ENCODE measurements at regions not wholly inside any gene's neighbourhood (a gene's known extent, or its start where the extent isn't known, plus 50 kb on each side); places are given as distances from the start of the nearest gene placed in this dataset.

DNA sequence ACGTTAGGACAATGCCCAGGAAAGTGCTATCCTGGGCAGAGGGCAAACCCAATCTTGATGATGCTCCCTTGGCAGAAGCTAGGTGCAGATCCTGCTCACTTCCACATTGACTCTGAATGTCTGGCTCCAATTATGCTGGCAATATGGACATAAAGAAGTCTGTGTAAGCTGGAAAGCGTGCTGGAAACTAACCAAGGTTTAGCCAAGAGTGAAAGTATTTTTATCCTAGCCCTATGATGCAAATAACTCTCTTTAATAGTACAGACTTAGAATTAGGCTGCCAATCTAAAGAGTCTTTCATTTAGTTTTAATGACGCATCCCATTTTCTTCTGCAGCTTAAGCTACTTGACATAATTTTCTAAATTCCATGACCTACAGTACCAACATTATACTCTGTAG lies 571.8 kb downstream of the TUSC7 start:
- Mint-ChIP-seq H3K4me1 (peaks cover 11% of the 10 kb centered on the region), H3K4me3 (no peak overlapping the region), H3K27ac (no peak overlapping the region), H3K9me3 (no peaks in the 10 kb centered on the region), H3K36me3 (ENCODE audit: low read depth) (no peaks in the 10 kb centered on the region), H3K27me3 (ENCODE audit: insufficient read depth) (no peaks in the 10 kb centered on the region)
- TF ChIP-seq, protein P1, sequence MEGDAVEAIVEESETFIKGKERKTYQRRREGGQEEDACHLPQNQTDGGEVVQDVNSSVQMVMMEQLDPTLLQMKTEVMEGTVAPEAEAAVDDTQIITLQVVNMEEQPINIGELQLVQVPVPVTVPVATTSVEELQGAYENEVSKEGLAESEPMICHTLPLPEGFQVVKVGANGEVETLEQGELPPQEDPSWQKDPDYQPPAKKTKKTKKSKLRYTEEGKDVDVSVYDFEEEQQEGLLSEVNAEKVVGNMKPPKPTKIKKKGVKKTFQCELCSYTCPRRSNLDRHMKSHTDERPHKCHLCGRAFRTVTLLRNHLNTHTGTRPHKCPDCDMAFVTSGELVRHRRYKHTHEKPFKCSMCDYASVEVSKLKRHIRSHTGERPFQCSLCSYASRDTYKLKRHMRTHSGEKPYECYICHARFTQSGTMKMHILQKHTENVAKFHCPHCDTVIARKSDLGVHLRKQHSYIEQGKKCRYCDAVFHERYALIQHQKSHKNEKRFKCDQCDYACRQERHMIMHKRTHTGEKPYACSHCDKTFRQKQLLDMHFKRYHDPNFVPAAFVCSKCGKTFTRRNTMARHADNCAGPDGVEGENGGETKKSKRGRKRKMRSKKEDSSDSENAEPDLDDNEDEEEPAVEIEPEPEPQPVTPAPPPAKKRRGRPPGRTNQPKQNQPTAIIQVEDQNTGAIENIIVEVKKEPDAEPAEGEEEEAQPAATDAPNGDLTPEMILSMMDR (conservative IDR thresholded peaks at IDR 0.05), result no peak
- Histone ChIP-seq H3K9ac (ENCODE audit: extremely low read depth, low read length, poor library complexity, severe bottlenecking) (no peak overlapping the region), H3K27ac (ENCODE audit: low read depth, low read length) (no peak overlapping the region), H3K4me1 (ENCODE audit: control insufficient read depth, insufficient read depth, low read length) (peaks cover 4% of the 10 kb centered on the region), H3K36me3 (ENCODE audit: control insufficient read depth, insufficient read depth, low read length) (no peaks in the 10 kb centered on the region), H3K27me3 (ENCODE audit: control insufficient read depth, insufficient read depth, low read length, poor library complexity, severe bottlenecking) (no peaks in the 10 kb centered on the region), H3K4me3 (ENCODE audit: low read length) (no peak overlapping the region), H3K9me3 (ENCODE audit: control insufficient read depth, low read length) (no peaks in the 10 kb centered on the region)
- 92 to 100% methylated on average over 2 to 3 of the region's 3 CpGs for WGBS, 2 experiments (ENCODE audit: insufficient coverage in 1 of 2, insufficient read length in 1 of 2)
- DNase-seq, result no peak

DNA sequence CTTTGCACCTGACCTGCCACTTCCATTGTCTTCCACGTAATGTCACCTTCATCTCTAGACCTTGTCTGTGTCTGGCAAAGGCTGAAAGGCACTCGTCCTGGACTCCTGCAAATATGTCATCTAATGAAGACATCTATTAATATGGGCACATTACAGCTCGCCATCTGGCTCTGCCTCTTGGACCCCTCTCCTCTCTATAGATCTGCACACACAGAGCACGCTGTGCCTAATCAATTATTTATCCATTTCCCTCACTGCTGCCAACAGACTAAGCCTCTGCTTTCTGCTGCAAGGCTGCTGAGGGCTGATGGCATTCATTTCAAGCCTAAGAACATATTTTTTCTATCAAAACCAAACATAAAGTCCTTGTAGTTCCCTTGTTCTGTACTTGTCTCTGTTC lies 573.0 kb downstream of the TUSC7 start:
- H3K4me3 Mint-ChIP-seq, result no peak overlapping the region
- H3K9me3 Mint-ChIP-seq, result no peaks in the 10 kb centered on the region
- Histone ChIP-seq H3K9me3 (ENCODE audit: control insufficient read depth, low read length) (no peaks in the 10 kb centered on the region), H3K4me1 (ENCODE audit: control insufficient read depth, insufficient read depth, low read length) (peaks cover 4% of the 10 kb centered on the region), H3K4me3 (ENCODE audit: low read length) (no peak overlapping the region), H3K9ac (ENCODE audit: extremely low read depth, low read length, poor library complexity, severe bottlenecking) (no peak overlapping the region), H3K36me3 (ENCODE audit: control insufficient read depth, insufficient read depth, low read length) (no peaks in the 10 kb centered on the region), H3K27me3 (ENCODE audit: control insufficient read depth, insufficient read depth, low read length, poor library complexity, severe bottlenecking) (no peaks in the 10 kb centered on the region), H3K27ac (ENCODE audit: low read depth, low read length) (no peak overlapping the region)
- H3K27ac Mint-ChIP-seq, result no peak overlapping the region
- TF ChIP-seq, protein P1 (conservative IDR thresholded peaks at IDR 0.05), result no peak
- H3K4me1 Mint-ChIP-seq, result peaks cover 11% of the 10 kb centered on the region
- DNase-seq, result no peak
- no peaks in the 10 kb centered on the region for H3K36me3 Mint-ChIP-seq (ENCODE audit: low read depth)
- no peaks in the 10 kb centered on the region for H3K27me3 Mint-ChIP-seq (ENCODE audit: insufficient read depth)
- 84 to 85% methylated on average over 4 of the region's 4 CpGs for WGBS, 2 experiments (ENCODE audit: insufficient coverage in 1 of 2, insufficient read length in 1 of 2)

DNA sequence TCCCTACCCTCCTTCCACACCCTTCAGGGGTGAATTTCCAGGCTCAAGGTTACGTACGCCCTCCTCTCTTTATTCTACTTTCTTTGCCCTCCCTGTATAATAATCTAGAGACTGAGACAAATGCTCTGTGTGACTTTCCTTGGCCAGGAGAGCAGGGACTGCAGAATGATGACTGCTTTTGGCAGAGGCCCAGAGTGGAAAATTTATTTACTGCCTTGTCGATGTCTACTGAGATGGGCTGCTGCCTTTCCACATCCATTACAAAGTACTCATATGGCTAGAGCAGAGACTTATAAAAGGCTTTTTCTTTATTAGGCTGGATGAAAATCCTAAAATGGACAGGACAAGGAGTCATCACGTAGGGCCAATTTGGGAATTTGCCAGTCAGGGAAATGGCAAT lies 576.2 kb downstream of the TUSC7 start:
- Histone ChIP-seq H3K36me3 (ENCODE audit: control insufficient read depth, insufficient read depth, low read length) (no peaks in the 10 kb centered on the region), H3K9ac (ENCODE audit: extremely low read depth, low read length, poor library complexity, severe bottlenecking) (no peak overlapping the region), H3K4me1 (ENCODE audit: control insufficient read depth, insufficient read depth, low read length) (no peaks in the 10 kb centered on the region), H3K27me3 (ENCODE audit: control insufficient read depth, insufficient read depth, low read length, poor library complexity, severe bottlenecking) (no peaks in the 10 kb centered on the region), H3K27ac (ENCODE audit: low read depth, low read length) (no peak overlapping the region), H3K9me3 (ENCODE audit: control insufficient read depth, low read length) (no peaks in the 10 kb centered on the region), H3K4me3 (ENCODE audit: low read length) (no peak overlapping the region)
- Mint-ChIP-seq H3K27me3 (ENCODE audit: insufficient read depth) (no peaks in the 10 kb centered on the region), H3K27ac (no peak overlapping the region), H3K36me3 (ENCODE audit: low read depth) (no peaks in the 10 kb centered on the region), H3K4me3 (no peak overlapping the region), H3K4me1 (no peaks in the 10 kb centered on the region), H3K9me3 (no peaks in the 10 kb centered on the region)
- DNase-seq, result no peak
- TF ChIP-seq, protein P1 (conservative IDR thresholded peaks at IDR 0.05), result no peak
- 38 to 70% methylated on average over 1 to 4 of the region's 4 CpGs for WGBS, 2 experiments (ENCODE audit: insufficient coverage in 1 of 2, insufficient read length in 1 of 2)

Measured in endodermal cell (in vitro differentiated cells).